Upper lobe of right lung (tissue), 1 donor: ENCODE measurements at regions not wholly inside any gene's neighbourhood (a gene's known extent, or its start where the extent isn't known, plus 50 kb on each side); places are given as distances from the start of the nearest gene placed in this dataset.

Source experiments
- ATAC-seq: fragments of 200-7000 bp; cut with Tn5 transposase; one replicate; pipeline ENCODE4 v1.9.1; 2020; ENCODE audit warnings: mild to moderate bottlenecking, moderate library complexity
- DNase-seq: peaks from one replicate; pipeline ENCODE4 v3.0.0-alpha.2; 2020
- H3K27ac ChIP-seq: fragments of 200-600 bp; one replicate; pipeline ENCODE4 v1.8.0; 2022
- H3K27me3 ChIP-seq: fragments of 200-600 bp; one replicate; pipeline ENCODE4 v1.8.0; 2022; ENCODE audit warnings: mild to moderate bottlenecking
- H3K36me3 ChIP-seq: fragments of 200-600 bp; one replicate; pipeline ENCODE4 v1.8.0; 2022
- H3K4me1 ChIP-seq: fragments of 200-600 bp; one replicate; pipeline ENCODE4 v1.8.0; 2022
- H3K4me3 ChIP-seq: fragments of 200-600 bp; one replicate; pipeline ENCODE4 v1.8.0; 2022; ENCODE audit warnings: mild to moderate bottlenecking
- H3K9me3 ChIP-seq: fragments of 200-600 bp; one replicate; pipeline ENCODE4 v1.8.0; 2022
- CTCF ChIP-seq: fragments of 200-600 bp; IDR thresholded peaks from one replicate; pipeline ENCODE4 v1.8.0; 2022; ENCODE audit warnings: antibody characterized with exemption
- intact Hi-C: fragments of 100-400 bp; cut with DNase I; formaldehyde crosslinking; loops from one replicate; pipeline ENCODE4 v1.11.0; 2022
- donor health status: DM: no; HTN: yes; CAD: no; lungs with severe emphysema.

- H3K27me3 ChIP-seq = no peaks in the 10 kb centered on the region
- no peak for TF ChIP-seq CTCF
- H3K4me3 ChIP-seq = no peak overlapping the region
- no peak overlapping the region for H3K27ac ChIP-seq
- no peaks in the 10 kb centered on the region for H3K9me3 ChIP-seq
- ATAC-seq = no peak
- no peaks in the 10 kb centered on the region for H3K36me3 ChIP-seq
- H3K4me1 ChIP-seq = no peaks in the 10 kb centered on the region
- DNase-seq = no peak
- intact Hi-C loops = no loop called here
Measured at GRCh38 chr5:126311766-126312165, 111.4 kb upstream of the GRAMD2B start.

- intact Hi-C loops = no loop called here
Measured at GRCh38 chr5:126315341-126315740, 107.9 kb upstream of the GRAMD2B start.

GRCh38 chr5:126332326-126332725, 90.9 kb upstream of the GRAMD2B start:
- Histone ChIP-seq H3K27me3 (no peaks in the 10 kb centered on the region), H3K4me3 (no peak overlapping the region), H3K27ac (no peak overlapping the region), H3K9me3 (no peaks in the 10 kb centered on the region), H3K36me3 (no peaks in the 10 kb centered on the region), H3K4me1 (no peaks in the 10 kb centered on the region)
- ATAC-seq (no peak), DNase-seq (no peak)
- TF ChIP-seq CTCF = no peak
- intact Hi-C loops = no loop called here

More at GRCh38 chr5:126315341-126315740, 107.9 kb upstream of the GRAMD2B start:
- Histone ChIP-seq H3K9me3 (no peaks in the 10 kb centered on the region), H3K27ac (no peak overlapping the region), H3K4me3 (no peak overlapping the region), H3K4me1 (no peaks in the 10 kb centered on the region), H3K27me3 (no peaks in the 10 kb centered on the region), H3K36me3 (no peaks in the 10 kb centered on the region)
- no peak for TF ChIP-seq CTCF
- ATAC-seq (no peak), DNase-seq (no peak)

GRCh38 chr5:126334760-126335159, 88.4 kb upstream of the GRAMD2B start:
- no peak for DNase-seq
- no peaks in the 10 kb centered on the region for H3K9me3 ChIP-seq
- no peak for TF ChIP-seq CTCF
- H3K4me3 ChIP-seq = no peak overlapping the region
- no peaks in the 10 kb centered on the region for H3K4me1 ChIP-seq
- no peaks in the 10 kb centered on the region for H3K36me3 ChIP-seq
- no peak overlapping the region for H3K27ac ChIP-seq
- intact Hi-C loops = no loop called here
- ATAC-seq = no peak
- H3K27me3 ChIP-seq = no peaks in the 10 kb centered on the region

GRCh38 chr5:126335886-126336285, 87.3 kb upstream of the GRAMD2B start:
- Histone ChIP-seq H3K27ac (no peak overlapping the region), H3K27me3 (no peaks in the 10 kb centered on the region), H3K4me3 (no peak overlapping the region), H3K9me3 (no peaks in the 10 kb centered on the region), H3K36me3 (no peaks in the 10 kb centered on the region), H3K4me1 (no peaks in the 10 kb centered on the region)
- intact Hi-C loops = no loop called here
- DNase-seq (no peak), ATAC-seq (peak; percentile 41)
- TF ChIP-seq CTCF = no peak

GRCh38 chr5:126338635-126339034, 84.6 kb upstream of the GRAMD2B start:
- H3K4me3 ChIP-seq = no peak overlapping the region
- intact Hi-C loops = no loop called here

More at GRCh38 chr5:126338635-126339034, 84.6 kb upstream of the GRAMD2B start:
- no peak for TF ChIP-seq CTCF
- DNase-seq (no peak), ATAC-seq (no peak)
- Histone ChIP-seq H3K4me1 (no peaks in the 10 kb centered on the region), H3K27me3 (no peaks in the 10 kb centered on the region), H3K9me3 (no peaks in the 10 kb centered on the region), H3K36me3 (no peaks in the 10 kb centered on the region), H3K27ac (no peak overlapping the region)
